B cell (primary cell): ENCODE measurements at regions not wholly inside any gene's neighbourhood (a gene's known extent, or its start where the extent isn't known, plus 50 kb on each side); places are given as distances from the start of the nearest gene placed in this dataset.

ENCODE experiments used
- EZH2 ChIP-seq: IDR thresholded peaks from 2 replicates; pipeline ENCODE4 v1.6.1; 2012; ENCODE audit warnings: borderline replicate concordance, low read depth, mild to moderate bottlenecking, moderate library complexity, low read length; ENCODE audit not compliant: insufficient read depth, poor library complexity, severe bottlenecking
- TF ChIP-seq, protein P1 (sequence below): fragments of 200-600 bp; IDR thresholded peaks from one replicate; pipeline ENCODE4 v1.8.0; 2022; ENCODE audit warnings: antibody characterized with exemption, mild to moderate bottlenecking

DNA sequence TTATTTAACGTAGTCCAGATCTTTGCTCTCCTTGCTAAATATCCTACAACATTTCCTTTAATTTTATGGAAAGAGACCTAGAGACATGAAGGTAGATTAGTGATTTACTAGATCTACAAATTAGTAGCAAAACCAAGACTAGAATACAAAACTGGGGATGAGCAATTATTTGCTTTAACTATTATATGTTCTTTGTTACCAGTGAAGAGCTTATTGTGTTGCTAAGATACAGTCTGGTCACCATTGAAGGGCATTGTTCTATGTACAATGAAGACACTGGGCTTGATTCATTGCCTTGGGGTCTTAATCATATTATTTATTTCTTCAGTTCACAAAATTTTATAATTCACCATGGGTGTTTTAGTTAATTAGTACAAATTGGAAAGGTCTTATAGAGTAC lies 88.3 kb downstream of the S1PR1 start:
- TF ChIP-seq, protein P1, sequence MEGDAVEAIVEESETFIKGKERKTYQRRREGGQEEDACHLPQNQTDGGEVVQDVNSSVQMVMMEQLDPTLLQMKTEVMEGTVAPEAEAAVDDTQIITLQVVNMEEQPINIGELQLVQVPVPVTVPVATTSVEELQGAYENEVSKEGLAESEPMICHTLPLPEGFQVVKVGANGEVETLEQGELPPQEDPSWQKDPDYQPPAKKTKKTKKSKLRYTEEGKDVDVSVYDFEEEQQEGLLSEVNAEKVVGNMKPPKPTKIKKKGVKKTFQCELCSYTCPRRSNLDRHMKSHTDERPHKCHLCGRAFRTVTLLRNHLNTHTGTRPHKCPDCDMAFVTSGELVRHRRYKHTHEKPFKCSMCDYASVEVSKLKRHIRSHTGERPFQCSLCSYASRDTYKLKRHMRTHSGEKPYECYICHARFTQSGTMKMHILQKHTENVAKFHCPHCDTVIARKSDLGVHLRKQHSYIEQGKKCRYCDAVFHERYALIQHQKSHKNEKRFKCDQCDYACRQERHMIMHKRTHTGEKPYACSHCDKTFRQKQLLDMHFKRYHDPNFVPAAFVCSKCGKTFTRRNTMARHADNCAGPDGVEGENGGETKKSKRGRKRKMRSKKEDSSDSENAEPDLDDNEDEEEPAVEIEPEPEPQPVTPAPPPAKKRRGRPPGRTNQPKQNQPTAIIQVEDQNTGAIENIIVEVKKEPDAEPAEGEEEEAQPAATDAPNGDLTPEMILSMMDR = no peak
- no peak for TF ChIP-seq EZH2
